MM.1S (cell line): ENCODE measurements at regions not wholly inside any gene's neighbourhood (a gene's known extent, or its start where the extent isn't known, plus 50 kb on each side); places are given as distances from the start of the nearest gene placed in this dataset.

ENCODE experiments used
- CTCF ChIP-seq: fragments of 300-600 bp; sonication (generic); IDR thresholded peaks from 2 replicates; pipeline ENCODE4 v1.5.1; 2016; ENCODE audit warnings: antibody characterized with exemption, low read length, mixed read lengths
- EZH2 ChIP-seq: fragments of 300-600 bp; sonication (generic); optimal IDR thresholded peaks from 2 replicates; pipeline ENCODE3; 2017; ENCODE audit warnings: low read depth, mild to moderate bottlenecking, antibody characterized with exemption, low read length, mixed read lengths

GRCh38 chr4:24368801-24369200, 215.6 kb downstream of the DHX15 start:
- TF ChIP-seq EZH2 (no peak), CTCF (no peak)
